ENCODE measurements at regions not wholly inside any gene's neighbourhood (a gene's known extent, or its start where the extent isn't known, plus 50 kb on each side); places are given as distances from the start of the nearest gene placed in this dataset.
"Not testable (repeated sequence)": the region's sequence is repeated elsewhere in the genome, so short reads cannot be mapped to it uniquely, and the experiment has no call there.

GRCh38 chr3:148551767-148552260, 145.9 kb upstream of the AGTR1 start:
- DNase-seq (ENCODE audit: low spot score) = no peak

GRCh38 chr3:148554367-148554766, 143.3 kb upstream of the AGTR1 start:
- DNase-seq (ENCODE audit: low spot score) = no peak

GRCh38 chr3:148556664-148557063, 141.0 kb upstream of the AGTR1 start:
- DNase-seq (ENCODE audit: low spot score) = no peak

DNA sequence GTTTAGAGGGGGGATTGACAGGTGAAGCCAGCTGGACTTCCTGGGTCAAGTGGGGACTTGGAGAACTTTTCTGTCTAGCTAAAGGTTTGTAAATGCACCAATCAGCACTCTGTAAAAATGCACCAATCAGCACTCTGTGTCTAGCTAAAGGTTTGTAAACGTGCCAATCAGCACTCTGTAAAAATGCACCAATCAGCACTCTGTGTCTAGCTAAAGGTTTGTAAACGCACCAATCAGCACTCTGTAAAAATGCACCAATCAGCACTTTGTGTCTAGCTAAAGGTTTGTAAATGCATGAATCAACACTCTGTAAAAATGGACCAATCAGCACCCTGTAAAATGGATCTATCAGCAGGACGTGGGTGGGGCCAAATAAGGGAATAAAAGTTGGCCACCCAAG, 120.1 kb upstream of the AGTR1 start:
- DNase-seq (ENCODE audit: low spot score) = not testable (repeated sequence)

DNA sequence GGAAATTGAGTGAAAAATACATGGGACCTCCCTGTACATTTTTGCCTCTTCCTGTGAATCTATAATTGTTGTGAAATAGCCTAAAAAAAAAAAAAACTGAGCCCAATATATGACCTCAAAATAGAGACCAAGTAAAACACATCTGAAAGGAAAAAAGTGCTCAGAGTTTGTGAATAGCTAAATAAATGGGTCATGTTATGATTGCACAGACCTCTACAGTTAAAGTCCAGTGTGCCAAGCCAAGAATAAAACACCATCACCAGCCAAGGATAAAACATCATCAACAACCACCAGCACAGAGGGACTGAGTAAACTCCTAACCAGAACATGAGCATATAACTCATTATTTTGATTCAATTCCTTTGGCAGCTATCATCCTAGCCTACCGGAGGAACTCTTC, 115.6 kb upstream of the AGTR1 start:
- no peak for DNase-seq (ENCODE audit: low spot score)

- DNase-seq (ENCODE audit: low spot score) = no peak
Observed at GRCh38 chr3:148583793-148584192, 113.9 kb upstream of the AGTR1 start.

DNA sequence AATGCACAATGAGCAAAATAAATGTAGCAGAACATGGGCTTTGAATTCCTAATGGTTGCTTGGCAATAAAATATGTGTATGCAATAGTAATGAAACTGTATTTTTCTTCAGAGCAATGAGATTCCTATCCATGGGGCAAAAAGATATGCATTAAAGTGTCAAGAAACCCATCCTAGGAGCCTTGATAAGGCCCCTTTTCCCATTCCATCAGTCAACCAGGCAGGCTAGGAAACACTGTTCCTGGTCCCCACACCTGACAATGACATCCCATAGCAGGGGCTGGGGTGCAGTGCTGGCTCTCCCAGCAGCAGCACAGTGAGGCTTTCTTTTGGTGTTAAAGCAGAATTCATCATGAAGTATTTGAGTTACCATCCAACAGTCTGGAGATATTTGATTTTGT, 113.3 kb upstream of the AGTR1 start:
- DNase-seq (ENCODE audit: low spot score) = no peak

- no peak for DNase-seq (ENCODE audit: low spot score)
Observed at GRCh38 chr3:148585671-148586379, 111.9 kb upstream of the AGTR1 start.

- DNase-seq (ENCODE audit: low spot score) = no peak
Observed at GRCh38 chr3:148588291-148588690, 109.4 kb upstream of the AGTR1 start.

DNA sequence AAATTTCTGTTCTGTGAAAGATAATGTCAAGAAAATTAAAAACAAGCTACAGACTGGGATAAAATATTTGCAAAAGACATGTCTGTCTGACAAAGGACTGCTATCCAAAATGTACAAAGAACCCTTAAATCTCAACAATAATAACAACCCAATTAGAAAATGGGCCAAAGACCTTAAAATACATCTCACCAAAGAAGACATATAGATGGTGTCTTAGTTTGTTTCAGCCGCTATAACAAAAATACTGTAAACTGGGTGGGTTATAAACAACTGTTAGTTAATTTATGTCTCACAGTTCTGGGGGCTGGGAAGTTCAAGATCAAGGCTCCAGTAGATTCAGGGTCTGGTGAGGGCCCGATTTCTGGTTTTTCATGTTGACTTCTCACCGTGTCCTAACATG, 106.2 kb upstream of the AGTR1 start:
- DNase-seq (ENCODE audit: low spot score) = no peak

DNA sequence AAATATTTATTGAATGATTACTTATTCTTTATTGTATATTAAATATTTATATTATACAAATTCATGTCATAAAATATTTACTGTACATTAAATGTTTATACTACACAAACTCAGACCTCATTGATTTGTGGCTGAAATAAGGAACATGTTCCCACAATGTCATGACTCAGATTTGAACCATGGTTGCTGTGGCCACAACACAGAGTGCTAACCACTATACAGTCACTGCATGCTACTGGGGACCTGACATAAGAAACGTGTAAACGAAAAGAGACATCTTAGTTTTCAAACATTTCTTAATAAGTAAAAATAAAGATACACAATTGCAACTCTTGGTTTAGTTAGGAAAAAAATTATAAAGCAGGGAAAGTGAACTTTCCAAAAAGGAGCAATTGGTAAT, 99.1 kb upstream of the AGTR1 start:
- no peak for DNase-seq (ENCODE audit: low spot score)

DNA sequence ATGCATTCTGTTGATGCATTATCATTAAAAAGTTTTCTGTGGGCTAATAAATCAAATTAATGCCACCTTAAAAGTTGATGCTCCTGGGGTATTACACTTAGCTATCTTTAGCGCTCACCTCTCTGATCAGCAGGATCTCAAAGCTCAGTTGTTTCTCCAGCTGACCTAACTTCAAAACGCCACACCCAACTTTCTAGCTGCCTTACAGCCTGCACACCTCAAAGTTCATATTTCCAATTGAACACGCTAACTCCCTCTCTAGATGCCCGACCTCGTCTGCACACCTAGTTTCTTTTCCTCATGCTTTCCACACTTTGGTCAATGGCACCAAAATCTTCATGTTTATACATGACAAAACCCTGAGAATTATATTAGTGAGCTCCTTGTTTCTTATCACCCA, 98.2 kb upstream of the AGTR1 start:
- peak; percentile 26 for DNase-seq (ENCODE audit: low spot score)

DNA sequence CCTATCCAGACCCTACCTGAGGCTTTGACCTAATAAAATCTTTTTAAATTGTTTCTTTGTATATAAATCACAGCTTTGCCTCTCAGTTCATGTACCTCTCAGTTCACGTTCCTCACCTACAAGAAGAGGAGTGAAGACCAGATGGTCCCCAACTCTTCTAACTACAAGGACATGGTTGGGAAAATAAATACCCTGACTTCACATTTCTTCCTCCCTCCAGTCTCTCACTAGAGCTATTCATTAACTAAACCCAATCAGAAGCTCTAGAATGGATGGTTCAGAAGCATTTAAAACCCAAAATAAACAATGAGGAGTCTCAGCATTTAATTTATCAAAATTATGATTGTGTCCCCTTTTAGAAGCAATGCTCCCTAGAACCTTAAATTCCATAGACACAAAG, 97.3 kb upstream of the AGTR1 start:
- DNase-seq (ENCODE audit: low spot score) = no peak

- DNase-seq (ENCODE audit: low spot score) = peak; percentile 100
Observed at GRCh38 chr3:148600902-148601765, 96.6 kb upstream of the AGTR1 start.

DNA sequence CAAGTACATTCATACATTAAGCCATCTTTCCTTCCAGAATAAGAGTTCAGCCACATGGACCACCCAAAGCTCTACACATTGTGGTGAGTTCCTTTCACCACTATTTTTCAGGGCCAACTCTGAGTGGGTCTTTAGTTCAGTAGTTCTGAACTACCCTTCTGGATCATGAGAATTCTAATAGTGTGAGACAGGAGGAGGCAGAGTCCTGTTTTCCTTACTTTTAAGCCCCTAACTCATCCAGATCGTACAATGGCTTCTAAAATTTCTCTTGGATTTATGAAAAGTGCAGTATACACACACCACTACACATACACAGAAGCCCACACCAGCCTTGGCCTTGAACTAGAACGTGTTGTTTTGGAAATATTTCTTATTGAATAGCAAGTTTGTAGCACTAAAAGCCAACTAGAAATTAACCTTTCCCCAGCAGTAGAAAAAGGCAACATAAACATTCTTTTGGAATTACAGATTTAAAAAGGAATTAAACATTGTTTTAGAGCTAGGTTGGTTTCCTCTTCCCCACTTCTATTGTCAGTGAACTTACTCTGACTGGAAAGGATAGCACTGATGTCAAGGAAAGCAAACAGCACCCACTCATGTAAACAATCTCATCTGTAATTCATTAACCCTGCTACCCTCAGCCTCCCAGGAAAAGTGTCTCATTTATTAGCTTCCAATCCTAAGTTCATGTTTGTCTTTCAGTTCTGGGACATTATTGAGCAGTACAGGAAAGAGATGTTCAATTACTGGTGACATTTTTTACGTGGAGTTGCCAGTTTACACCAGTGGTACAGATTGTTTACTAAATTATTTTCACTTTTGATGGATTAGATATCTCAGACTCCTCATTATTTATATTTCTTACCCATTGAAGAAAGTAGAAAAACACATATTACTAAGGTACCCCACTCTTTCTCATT, 95.7 kb upstream of the AGTR1 start:
- DNase-seq (ENCODE audit: low spot score) = peak; percentile 97

- DNase-seq (ENCODE audit: low spot score) = peak; percentile 59
Observed at GRCh38 chr3:148604270-148605085, 93.2 kb upstream of the AGTR1 start.

DNA sequence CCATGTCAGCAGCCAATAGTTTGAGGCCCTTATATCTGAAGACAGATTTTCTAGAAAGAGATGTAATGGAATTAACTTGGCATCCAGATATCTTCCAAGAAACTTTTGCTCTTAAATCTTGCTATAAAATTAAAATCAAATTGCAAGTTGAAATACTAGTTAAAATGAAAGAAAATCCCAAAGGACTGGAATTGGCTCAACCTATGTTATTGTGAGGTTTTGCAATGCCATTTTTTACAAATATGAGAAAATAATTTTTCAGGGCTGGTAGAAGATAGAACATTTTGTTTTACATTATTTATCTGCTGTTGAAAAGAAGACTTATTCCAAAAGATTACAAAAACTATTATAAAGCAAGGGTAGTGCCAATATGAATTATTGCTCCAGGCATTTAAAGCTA, 92.2 kb upstream of the AGTR1 start:
- DNase-seq (ENCODE audit: low spot score) = no peak

DNA sequence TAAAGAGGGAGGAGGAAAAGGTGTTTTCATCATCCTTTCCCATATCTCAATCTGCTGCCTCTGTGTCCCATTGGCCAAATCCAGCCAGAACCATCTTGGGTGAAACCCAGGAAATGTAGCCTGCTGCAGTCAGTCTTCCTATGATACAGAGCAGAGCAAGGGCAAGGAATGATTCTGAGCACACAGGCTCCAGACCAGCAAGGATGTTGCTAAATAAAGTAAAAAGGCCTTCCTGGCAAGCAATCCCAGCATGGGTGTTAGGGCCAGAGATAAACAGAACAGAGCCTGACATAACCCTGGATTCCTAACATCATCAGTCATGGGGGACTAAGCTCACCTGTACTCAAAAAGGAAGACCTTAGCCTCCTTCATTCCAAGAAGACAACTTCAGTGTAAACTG, 90.7 kb upstream of the AGTR1 start:
- no peak for DNase-seq (ENCODE audit: low spot score)

DNA sequence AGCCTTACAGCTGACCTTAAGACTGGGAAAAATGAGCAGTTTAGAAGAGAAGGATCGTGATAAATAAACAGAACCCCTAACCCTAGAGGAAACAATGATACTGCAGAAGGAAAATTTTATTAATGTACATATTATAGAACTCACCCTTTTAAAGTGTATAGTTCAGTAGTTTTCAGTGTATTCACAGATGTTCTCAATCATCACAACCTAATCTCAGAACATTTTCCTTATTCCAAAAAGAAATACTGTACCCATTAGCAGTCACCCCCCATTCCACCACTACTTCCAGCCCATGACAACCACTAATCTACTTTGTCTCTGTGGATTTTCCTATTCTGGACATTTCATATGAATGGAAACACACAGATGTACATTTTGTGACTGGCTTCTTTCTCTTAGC, 90.2 kb upstream of the AGTR1 start:
- DNase-seq (ENCODE audit: low spot score) = no peak

DNA sequence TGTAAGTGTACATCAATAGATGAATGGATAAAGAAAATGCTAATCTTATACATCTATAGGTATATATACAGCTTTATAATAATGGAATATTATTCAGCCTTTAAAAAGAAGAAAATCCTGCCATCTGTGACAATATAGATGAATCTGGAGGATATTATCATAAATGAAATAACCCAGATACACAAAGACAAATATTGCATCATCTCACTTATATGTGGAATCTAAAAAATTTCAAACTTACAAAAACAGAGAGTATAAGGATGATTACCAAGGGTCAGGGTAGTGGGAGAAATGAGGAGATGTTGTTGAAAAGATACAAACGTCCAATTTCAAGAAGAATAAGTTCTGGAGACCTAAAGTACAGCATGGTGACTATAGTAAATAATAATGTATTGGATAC, 85.4 kb upstream of the AGTR1 start:
- no peak for DNase-seq (ENCODE audit: low spot score)

DNA sequence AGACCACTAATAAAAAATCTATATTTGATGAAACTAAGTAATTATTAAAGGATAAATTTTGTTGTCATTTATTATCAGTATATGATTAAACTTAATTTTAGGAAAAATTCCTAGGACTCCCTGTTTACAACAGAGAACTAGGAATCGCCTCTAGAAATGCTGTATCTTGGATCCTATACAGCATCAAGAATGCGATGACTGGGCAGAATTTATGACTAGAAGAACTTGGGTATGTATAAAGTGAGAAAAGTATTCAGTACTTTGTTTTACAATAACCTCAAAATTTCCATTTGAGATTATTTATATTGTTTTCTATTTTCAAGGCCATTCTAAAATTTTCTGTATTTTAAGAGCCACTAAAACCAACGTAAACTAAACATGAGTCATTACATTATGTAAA, 82.3 kb upstream of the AGTR1 start:
- DNase-seq (ENCODE audit: low spot score) = no peak
